ENCODE measurements at regions not wholly inside any gene's neighbourhood (a gene's known extent, or its start where the extent isn't known, plus 50 kb on each side); places are given as distances from the start of the nearest gene placed in this dataset.

DNA sequence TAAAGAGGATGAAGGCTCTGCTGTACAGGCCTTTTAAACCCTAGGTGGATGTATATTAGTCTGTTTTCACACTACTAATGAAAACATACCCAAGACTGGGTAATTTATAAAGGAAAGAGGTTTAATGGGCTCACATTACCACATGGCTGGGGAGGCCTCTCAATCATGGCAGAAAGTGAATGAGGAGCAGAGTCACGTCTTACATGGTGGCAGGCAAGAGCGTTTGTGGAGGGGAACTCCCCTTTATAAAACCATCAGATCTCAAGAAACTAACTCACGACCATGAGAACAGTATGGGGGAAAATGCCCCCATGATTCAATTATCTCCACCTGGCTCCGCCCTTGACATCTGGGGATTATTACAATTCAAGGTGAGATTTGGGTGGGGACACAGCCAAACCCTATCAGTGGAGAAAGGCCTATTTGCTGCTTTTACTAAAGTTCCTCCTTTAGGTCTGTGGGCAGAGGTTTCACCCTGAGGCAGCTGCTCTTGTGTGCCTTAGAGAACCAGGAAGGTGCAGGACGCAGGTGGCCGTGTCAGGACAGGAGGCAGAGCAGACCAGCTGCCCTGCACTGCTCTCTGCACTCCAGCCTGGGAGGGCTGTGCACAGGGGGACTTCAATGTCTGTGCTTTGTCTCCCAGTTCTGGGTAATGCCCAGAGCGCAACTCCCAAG lies 178.8 kb upstream of the HDAC4 start:
- CTCF ChIA-PET, result no interaction called here
- WGBS (ENCODE audit: insufficient coverage), result 77% methylated on average over 5 of the region's 7 CpGs
- no peak for DNase-seq

DNA sequence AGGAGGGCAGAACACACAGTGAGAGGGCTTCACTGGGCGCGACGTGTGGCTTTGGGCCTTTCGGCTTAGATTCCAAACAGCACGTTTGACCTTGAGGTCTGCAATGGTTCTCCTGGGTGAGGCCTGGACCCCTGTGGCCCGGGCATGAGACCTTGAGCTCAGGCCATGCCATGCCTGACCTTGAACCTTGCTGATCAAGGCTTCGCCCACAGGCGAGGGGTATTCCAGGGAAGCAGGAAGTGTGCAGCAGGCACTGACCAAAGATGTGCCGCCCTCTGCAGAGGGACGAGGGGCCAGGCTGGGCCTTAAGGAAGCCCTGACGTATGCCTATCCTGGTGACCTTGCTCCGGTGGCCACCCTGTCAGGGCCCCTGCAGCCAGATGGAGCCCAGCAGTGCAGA lies 178.3 kb upstream of the HDAC4 start:
- Histone ChIP-seq H3K36me3 (ENCODE audit: control insufficient read depth in 4 of 4, insufficient read depth in 4 of 4, low read length in 3 of 4) (no peaks in the 10 kb centered on the region), H3K27me3 (replicated peaks in 2 of 5; ENCODE audit: control insufficient read depth in 4 of 5, insufficient read depth in 5 of 5, low read length in 4 of 5) (peaks cover 0 to 2% (median 0%) of the 10 kb centered on the region in 5 experiments), H3K4me1 (ENCODE audit: control extremely low read depth in 1 of 4, control insufficient read depth in 4 of 4, insufficient read depth in 4 of 4, low read length in 3 of 4) (no peaks in the 10 kb centered on the region), H3K4me3 (ENCODE audit: control insufficient read depth in 1 of 7, extremely low read depth in 1 of 7, insufficient read depth in 4 of 7, low read depth in 2 of 7, low read length in 6 of 7) (no peak overlapping the region), H3K9me3 (ENCODE audit: control extremely low read depth in 1 of 5, control insufficient read depth in 4 of 5, insufficient read depth in 2 of 5, low read depth in 1 of 5, low read length in 4 of 5) (no peaks in the 10 kb centered on the region), H3K27ac (ENCODE audit: insufficient read depth in 1 of 2, low read depth in 1 of 2, low read length in 2 of 2, poor library complexity in 1 of 2, severe bottlenecking in 2 of 2) (no peak overlapping the region)
- POLR2A ChIA-PET, result no interaction called here
- CTCF ChIA-PET, result no interaction called here
- WGBS (ENCODE audit: insufficient coverage), result over 99% methylated on average over 11 of the region's 12 CpGs
- no peak for DNase-seq

More for the DNA sequence above, 178.8 kb upstream of the HDAC4 start:
- Histone ChIP-seq H3K36me3 (ENCODE audit: control insufficient read depth in 4 of 4, insufficient read depth in 4 of 4, low read length in 3 of 4) (no peaks in the 10 kb centered on the region), H3K4me1 (ENCODE audit: control extremely low read depth in 1 of 4, control insufficient read depth in 4 of 4, insufficient read depth in 4 of 4, low read length in 3 of 4) (no peaks in the 10 kb centered on the region), H3K4me3 (ENCODE audit: control insufficient read depth in 1 of 7, extremely low read depth in 1 of 7, insufficient read depth in 4 of 7, low read depth in 2 of 7, low read length in 6 of 7) (no peak overlapping the region), H3K27ac (ENCODE audit: insufficient read depth in 1 of 2, low read depth in 1 of 2, low read length in 2 of 2, poor library complexity in 1 of 2, severe bottlenecking in 2 of 2) (no peak overlapping the region), H3K9me3 (ENCODE audit: control extremely low read depth in 1 of 5, control insufficient read depth in 4 of 5, insufficient read depth in 2 of 5, low read depth in 1 of 5, low read length in 4 of 5) (no peaks in the 10 kb centered on the region), H3K27me3 (replicated peaks in 2 of 5; ENCODE audit: control insufficient read depth in 4 of 5, insufficient read depth in 5 of 5, low read length in 4 of 5) (peaks cover 0 to 2% (median 0%) of the 10 kb centered on the region in 5 experiments)
- POLR2A ChIA-PET, result no interaction called here

GRCh38 chr2:239578381-239578780 lies 177.6 kb upstream of the HDAC4 start:
- Histone ChIP-seq H3K4me1 (ENCODE audit: control extremely low read depth in 1 of 4, control insufficient read depth in 4 of 4, insufficient read depth in 4 of 4, low read length in 3 of 4) (no peaks in the 10 kb centered on the region), H3K27ac (ENCODE audit: insufficient read depth in 1 of 2, low read depth in 1 of 2, low read length in 2 of 2, poor library complexity in 1 of 2, severe bottlenecking in 2 of 2) (no peak overlapping the region), H3K4me3 (ENCODE audit: control insufficient read depth in 1 of 7, extremely low read depth in 1 of 7, insufficient read depth in 4 of 7, low read depth in 2 of 7, low read length in 6 of 7) (no peak overlapping the region), H3K36me3 (ENCODE audit: control insufficient read depth in 4 of 4, insufficient read depth in 4 of 4, low read length in 3 of 4) (no peaks in the 10 kb centered on the region), H3K27me3 (replicated peaks in 2 of 5; ENCODE audit: control insufficient read depth in 4 of 5, insufficient read depth in 5 of 5, low read length in 4 of 5) (peaks cover 0 to 2% (median 0%) of the 10 kb centered on the region in 5 experiments), H3K9me3 (ENCODE audit: control extremely low read depth in 1 of 5, control insufficient read depth in 4 of 5, insufficient read depth in 2 of 5, low read depth in 1 of 5, low read length in 4 of 5) (no peaks in the 10 kb centered on the region)
- 85% methylated on average over 12 of the region's 12 CpGs for WGBS (ENCODE audit: insufficient coverage)
- POLR2A ChIA-PET, result no interaction called here
- DNase-seq, result no peak
- CTCF ChIA-PET, result no interaction called here

- Histone ChIP-seq H3K9me3 (ENCODE audit: control extremely low read depth in 1 of 5, control insufficient read depth in 4 of 5, insufficient read depth in 2 of 5, low read depth in 1 of 5, low read length in 4 of 5) (no peaks in the 10 kb centered on the region), H3K27ac (ENCODE audit: insufficient read depth in 1 of 2, low read depth in 1 of 2, low read length in 2 of 2, poor library complexity in 1 of 2, severe bottlenecking in 2 of 2) (no peak overlapping the region), H3K4me1 (ENCODE audit: control extremely low read depth in 1 of 4, control insufficient read depth in 4 of 4, insufficient read depth in 4 of 4, low read length in 3 of 4) (no peaks in the 10 kb centered on the region), H3K36me3 (ENCODE audit: control insufficient read depth in 4 of 4, insufficient read depth in 4 of 4, low read length in 3 of 4) (no peaks in the 10 kb centered on the region), H3K27me3 (replicated peaks in 2 of 5; ENCODE audit: control insufficient read depth in 4 of 5, insufficient read depth in 5 of 5, low read length in 4 of 5) (peaks cover 0 to 2% (median 0%) of the 10 kb centered on the region in 5 experiments), H3K4me3 (ENCODE audit: control insufficient read depth in 1 of 7, extremely low read depth in 1 of 7, insufficient read depth in 4 of 7, low read depth in 2 of 7, low read length in 6 of 7) (no peak overlapping the region)
- DNase-seq, result no peak
- CTCF ChIA-PET, result no interaction called here
- POLR2A ChIA-PET, result no interaction called here
- WGBS (ENCODE audit: insufficient coverage), result 97% methylated on average over 11 of the region's 12 CpGs
Measured at GRCh38 chr2:239577935-239578334, 177.1 kb upstream of the HDAC4 start.

DNA sequence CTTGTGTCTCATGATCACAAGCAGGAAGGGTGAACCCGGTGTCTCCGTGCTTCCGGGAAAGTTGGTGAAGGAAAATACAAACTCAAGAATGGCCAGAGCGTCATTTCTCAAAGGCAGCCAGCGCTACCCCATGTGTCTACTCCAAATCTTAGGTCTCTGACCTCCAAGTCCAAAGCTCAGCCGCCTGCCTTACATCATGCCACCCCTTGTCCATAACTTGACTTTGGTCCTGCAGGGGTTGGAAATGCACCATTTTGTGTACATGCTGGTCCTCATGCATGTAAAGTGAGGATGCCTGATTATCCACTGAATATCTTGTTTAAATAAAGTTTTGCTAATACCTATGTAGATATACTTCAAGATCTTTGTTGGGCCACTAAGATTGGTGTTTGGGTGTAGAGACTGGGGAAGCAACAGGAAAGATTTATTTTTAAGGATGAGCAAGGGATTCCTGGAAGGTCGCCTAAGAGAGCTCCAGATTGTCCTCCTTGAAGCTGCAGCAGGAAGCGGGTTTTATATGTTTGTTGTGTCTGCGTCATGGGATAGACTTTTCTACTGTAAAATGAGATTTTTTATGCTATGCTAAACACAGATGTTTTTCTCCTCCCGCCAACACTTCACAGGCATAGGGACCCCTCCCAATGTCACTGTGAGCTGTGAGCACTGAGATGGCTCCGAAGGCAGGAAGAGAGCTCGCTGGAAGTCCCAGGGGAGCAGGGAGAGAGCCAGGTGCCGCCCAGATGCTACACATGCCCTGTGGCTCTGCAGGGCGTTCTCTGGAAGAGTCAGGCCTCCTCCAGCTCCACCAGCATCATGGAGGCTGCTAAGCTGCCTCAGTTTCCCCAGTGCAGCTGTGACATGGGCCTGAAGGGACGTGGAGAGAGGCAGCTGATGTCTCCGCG lies 176.2 kb upstream of the HDAC4 start:
- Histone ChIP-seq H3K4me3 (ENCODE audit: control insufficient read depth in 1 of 7, extremely low read depth in 1 of 7, insufficient read depth in 4 of 7, low read depth in 2 of 7, low read length in 6 of 7) (no peak overlapping the region), H3K27me3 (replicated peaks in 2 of 5; ENCODE audit: control insufficient read depth in 4 of 5, insufficient read depth in 5 of 5, low read length in 4 of 5) (peaks cover 0 to 2% (median 0%) of the 10 kb centered on the region in 5 experiments), H3K36me3 (ENCODE audit: control insufficient read depth in 4 of 4, insufficient read depth in 4 of 4, low read length in 3 of 4) (no peaks in the 10 kb centered on the region), H3K9me3 (ENCODE audit: control extremely low read depth in 1 of 5, control insufficient read depth in 4 of 5, insufficient read depth in 2 of 5, low read depth in 1 of 5, low read length in 4 of 5) (no peaks in the 10 kb centered on the region), H3K4me1 (ENCODE audit: control extremely low read depth in 1 of 4, control insufficient read depth in 4 of 4, insufficient read depth in 4 of 4, low read length in 3 of 4) (no peaks in the 10 kb centered on the region), H3K27ac (ENCODE audit: insufficient read depth in 1 of 2, low read depth in 1 of 2, low read length in 2 of 2, poor library complexity in 1 of 2, severe bottlenecking in 2 of 2) (no peak overlapping the region)
- no peak for DNase-seq
- 93% methylated on average over 13 of the region's 17 CpGs for WGBS (ENCODE audit: insufficient coverage)
- POLR2A ChIA-PET, result no interaction called here
- CTCF ChIA-PET, result no interaction called here

- ChIA-PET CTCF (no interaction called here), POLR2A (no interaction called here)
- Histone ChIP-seq H3K27ac (ENCODE audit: insufficient read depth in 1 of 2, low read depth in 1 of 2, low read length in 2 of 2, poor library complexity in 1 of 2, severe bottlenecking in 2 of 2) (no peak overlapping the region), H3K9me3 (ENCODE audit: control extremely low read depth in 1 of 5, control insufficient read depth in 4 of 5, insufficient read depth in 2 of 5, low read depth in 1 of 5, low read length in 4 of 5) (no peaks in the 10 kb centered on the region), H3K36me3 (ENCODE audit: control insufficient read depth in 4 of 4, insufficient read depth in 4 of 4, low read length in 3 of 4) (no peaks in the 10 kb centered on the region), H3K4me1 (ENCODE audit: control extremely low read depth in 1 of 4, control insufficient read depth in 4 of 4, insufficient read depth in 4 of 4, low read length in 3 of 4) (no peaks in the 10 kb centered on the region), H3K27me3 (replicated peaks in 2 of 5; ENCODE audit: control insufficient read depth in 4 of 5, insufficient read depth in 5 of 5, low read length in 4 of 5) (peaks cover 0 to 2% (median 0%) of the 10 kb centered on the region in 5 experiments), H3K4me3 (ENCODE audit: control insufficient read depth in 1 of 7, extremely low read depth in 1 of 7, insufficient read depth in 4 of 7, low read depth in 2 of 7, low read length in 6 of 7) (no peak overlapping the region)
- 100% methylated on average over 8 of the region's 8 CpGs for WGBS (ENCODE audit: insufficient coverage)
- no peak for DNase-seq
Measured at GRCh38 chr2:239575931-239576445, 175.2 kb upstream of the HDAC4 start.
